Hindlimb muscle (tissue), 1 donor: ENCODE measurements at regions not wholly inside any gene's neighbourhood (a gene's known extent, or its start where the extent isn't known, plus 50 kb on each side); places are given as distances from the start of the nearest gene placed in this dataset.

Source experiments
- DNase-seq: peaks from one replicate; pipeline ENCODE4 v3.0.0-alpha.2; 2013

DNA sequence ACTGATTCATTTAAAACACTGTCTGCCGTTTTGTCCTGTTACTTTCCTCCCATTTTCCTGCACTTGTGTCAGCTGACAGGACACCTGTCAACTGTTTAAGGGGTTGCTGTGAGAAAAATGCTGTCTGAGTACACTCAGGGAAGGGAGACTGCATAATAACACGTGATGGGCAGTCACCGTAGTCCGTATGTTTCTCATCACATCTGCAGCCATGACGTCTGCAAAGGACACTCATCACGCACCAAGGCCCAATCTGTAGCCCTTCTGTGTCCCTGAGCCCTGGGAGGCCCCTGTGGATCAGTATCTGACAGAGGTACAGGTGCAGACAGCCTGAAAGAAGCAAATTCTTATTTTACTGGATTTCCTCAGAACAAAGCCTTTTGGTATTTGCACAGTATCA is 396.3 kb downstream of the YTHDC2 start:
- no peak for DNase-seq

GRCh38 chr5:113917997-113918396 is 404.5 kb downstream of the YTHDC2 start:
- no peak for DNase-seq

DNA sequence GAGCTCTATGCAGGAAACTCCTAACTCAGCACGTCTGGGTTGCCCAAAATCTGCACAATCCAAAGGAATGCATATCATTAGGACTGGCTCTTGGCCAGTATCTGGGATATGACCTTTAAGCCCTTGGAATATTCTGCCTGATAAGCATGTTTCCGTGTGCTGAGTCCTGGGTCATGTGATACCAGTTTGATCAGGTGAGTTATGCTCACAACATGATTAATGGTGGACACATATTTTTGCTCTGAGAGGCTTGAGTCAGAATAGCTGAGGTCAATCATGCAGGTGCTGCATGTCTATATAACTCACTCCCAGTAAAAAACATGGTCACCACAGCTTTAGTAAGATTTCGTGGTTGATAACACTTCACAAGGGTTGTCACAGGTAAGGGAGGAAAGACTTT is 408.8 kb downstream of the YTHDC2 start:
- no peak for DNase-seq

- DNase-seq = no peak
Measured at GRCh38 chr5:113935453-113935852, 422.0 kb downstream of the YTHDC2 start.

DNA sequence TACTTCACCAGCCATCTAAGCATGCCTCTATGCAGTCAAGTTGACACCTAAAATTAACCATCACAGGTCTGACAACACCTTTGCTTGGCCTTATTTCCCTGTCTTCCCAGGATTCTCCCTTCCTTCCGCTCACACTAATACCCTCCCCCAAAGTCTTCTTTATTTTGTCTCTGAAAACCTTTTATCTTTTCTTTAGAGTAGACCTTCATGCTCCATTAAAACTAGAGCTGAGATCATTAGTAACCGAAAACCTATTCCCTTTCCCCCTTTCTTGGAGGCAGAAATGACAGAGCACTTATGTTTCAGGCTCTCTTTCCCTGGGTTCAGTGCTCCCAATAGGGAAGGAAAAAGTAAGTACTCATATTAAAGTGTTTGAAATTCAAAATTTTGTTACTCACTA is 423.8 kb downstream of the YTHDC2 start:
- no peak for DNase-seq

GRCh38 chr5:113939988-113940387 is 421.9 kb upstream of the KCNN2 start:
- no peak for DNase-seq

DNA sequence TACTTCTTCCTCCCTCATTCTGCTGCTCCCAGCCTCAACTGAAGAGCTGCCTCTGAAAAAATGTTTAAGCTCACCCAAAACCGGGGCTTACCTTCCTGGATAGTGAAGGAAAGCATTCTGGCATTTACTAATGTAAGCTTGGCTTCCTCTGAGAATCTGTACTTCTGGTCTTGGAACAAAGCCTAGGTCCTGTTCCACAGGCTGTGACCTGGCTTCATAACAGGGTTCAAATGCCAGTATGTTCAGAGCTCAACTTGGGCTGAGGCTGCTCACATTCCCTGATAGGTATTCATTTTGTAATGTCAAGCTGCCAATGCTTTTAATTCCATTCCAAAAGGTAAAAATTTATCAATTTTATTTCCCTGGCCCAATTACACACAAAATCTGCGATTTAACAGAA is 411.7 kb upstream of the KCNN2 start:
- no peak for DNase-seq

DNA sequence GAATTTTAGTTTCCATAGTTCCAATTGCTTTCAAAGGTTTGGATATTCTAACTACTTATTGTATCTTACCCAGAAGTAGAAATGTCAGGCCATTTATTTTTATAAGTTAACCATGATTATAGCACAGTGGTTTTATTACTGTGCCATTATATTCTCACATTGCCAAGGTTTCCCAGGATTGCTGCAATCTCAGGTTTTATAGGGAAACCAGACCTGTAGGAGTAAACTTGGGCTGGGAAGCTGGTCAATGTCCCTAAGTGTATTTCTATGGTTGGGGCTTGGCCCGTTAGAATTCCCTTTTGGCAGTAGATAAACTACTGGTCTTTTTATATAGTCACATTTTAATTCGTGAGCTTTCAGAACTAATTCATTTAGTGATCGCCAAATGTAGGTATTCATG is 396.6 kb upstream of the KCNN2 start:
- DNase-seq = no peak

GRCh38 chr5:113969901-113970300 is 392.0 kb upstream of the KCNN2 start:
- DNase-seq = no peak

GRCh38 chr5:113971454-113971853 is 390.4 kb upstream of the KCNN2 start:
- DNase-seq = no peak

- no peak for DNase-seq
Measured at GRCh38 chr5:113974976-113975375, 386.9 kb upstream of the KCNN2 start.

GRCh38 chr5:113984928-113985327 is 376.9 kb upstream of the KCNN2 start:
- DNase-seq = no peak

- no peak for DNase-seq
Measured at GRCh38 chr5:113985505-113985904, 376.4 kb upstream of the KCNN2 start.

- no peak for DNase-seq
Measured at GRCh38 chr5:113989278-113989912, 372.5 kb upstream of the KCNN2 start.

DNA sequence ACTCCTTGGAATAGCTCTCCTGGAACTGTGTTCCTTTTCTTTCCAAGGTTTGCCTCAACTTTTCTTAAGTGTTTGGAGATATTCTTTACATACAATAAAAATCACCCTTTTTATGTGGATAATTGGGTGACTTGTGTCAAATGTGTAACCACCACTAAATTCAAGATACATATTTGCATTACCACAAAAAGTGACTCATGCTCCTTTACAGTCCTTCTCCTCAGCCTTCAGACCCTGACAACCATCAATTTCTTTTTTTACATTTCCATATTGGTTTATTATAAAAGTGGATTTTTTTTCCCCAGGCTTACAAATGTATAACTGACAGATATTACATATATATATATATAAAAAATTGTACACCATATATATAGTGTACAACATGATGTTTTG is 372.0 kb upstream of the KCNN2 start:
- DNase-seq = no peak

GRCh38 chr5:114001076-114001475 is 360.8 kb upstream of the KCNN2 start:
- DNase-seq = no peak

DNA sequence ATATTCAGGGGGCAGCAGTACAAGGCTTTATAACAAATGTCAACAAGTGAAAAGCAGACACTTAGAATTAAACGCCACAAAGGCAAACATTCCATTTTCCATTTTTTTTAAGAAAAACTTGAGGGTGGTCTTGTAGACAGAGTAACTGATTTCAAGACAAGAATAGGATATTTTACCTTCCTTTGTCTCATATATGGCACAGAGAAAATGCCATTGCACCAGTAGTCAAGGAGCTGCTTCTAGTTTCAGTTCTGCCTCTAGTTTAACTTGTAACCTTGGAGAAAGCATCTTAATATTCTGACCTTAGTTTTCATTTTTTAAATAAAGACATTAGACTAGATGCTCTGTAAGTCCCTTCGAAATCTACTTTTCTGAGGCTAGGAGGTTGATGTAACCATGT is 355.3 kb upstream of the KCNN2 start:
- DNase-seq = no peak

- no peak for DNase-seq
Measured at GRCh38 chr5:114007678-114008077, 354.2 kb upstream of the KCNN2 start.

GRCh38 chr5:114010362-114010761 is 351.5 kb upstream of the KCNN2 start:
- DNase-seq = no peak

GRCh38 chr5:114018186-114018585 is 343.7 kb upstream of the KCNN2 start:
- no peak for DNase-seq

DNA sequence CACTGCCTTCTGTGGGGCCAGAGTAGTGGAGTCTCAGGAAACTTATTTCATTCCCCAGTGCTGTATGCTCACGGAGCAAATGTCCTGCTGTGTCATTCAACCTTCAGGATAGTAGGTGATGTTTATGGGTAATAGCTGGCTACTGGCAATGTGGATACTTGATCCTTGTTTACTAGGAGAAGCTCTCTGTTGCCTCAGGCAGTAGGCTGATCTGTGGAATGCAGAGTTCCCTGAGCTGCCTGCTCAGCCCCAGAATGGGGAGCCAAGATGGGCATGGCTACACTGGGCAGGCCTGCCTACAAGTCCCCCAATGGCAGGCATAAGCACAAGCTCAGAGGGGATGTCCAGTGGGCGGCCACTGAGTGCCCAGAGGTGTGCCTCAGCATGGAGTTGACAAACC is 323.1 kb upstream of the KCNN2 start:
- DNase-seq = no peak

- no peak for DNase-seq
Measured at GRCh38 chr5:114050087-114050486, 311.8 kb upstream of the KCNN2 start.

- DNase-seq = no peak
Measured at GRCh38 chr5:114053372-114053771, 308.5 kb upstream of the KCNN2 start.

DNA sequence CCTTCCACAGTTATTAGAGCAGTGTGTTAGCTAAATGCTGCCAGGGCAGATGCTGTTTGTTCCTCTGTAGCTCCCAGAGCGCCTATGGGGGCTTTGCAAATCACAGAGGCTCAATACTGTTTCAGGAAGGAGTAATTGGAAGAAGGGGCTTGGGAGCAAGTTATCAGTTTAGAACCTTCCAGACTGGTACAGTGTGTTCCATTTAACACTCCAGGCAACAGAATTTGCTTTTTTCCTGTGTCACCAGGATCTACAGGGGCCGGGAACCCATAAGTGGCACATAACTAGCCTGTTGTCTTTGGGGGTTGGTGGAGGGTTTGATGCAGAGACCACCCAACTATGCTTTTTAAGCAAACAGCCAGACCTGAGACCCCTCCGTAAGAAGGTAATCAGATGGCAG is 307.3 kb upstream of the KCNN2 start:
- no peak for DNase-seq
